Dedifferentiated amniotic fluid mesenchymal stem cell (primary cell): ENCODE measurements at regions not wholly inside any gene's neighbourhood (a gene's known extent, or its start where the extent isn't known, plus 50 kb on each side); places are given as distances from the start of the nearest gene placed in this dataset.

Experiments
- DNase-seq: peaks from one replicate; pipeline ENCODE4 v3.0.0-alpha.2; 2016; ENCODE audit errors: extremely low spot score

DNA sequence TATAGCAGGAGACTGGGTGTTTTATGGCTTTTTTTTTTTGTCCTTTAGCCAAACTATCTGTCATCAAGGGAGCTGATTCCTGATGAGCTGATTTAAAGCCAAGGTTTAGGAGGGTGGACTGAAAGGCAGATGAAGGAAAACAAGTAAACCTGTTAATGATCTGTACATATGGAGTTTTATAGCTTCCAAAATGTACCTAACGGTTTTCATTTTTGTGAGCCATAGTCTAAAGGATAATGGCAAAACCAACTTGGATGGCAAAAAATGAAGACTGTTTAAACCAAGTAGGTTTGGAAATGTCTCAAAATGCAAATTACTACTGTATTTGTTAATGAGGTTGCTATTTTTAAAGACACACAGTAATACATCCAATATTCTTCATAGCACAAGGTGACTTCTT is 281.5 kb downstream of the YTHDC2 start:
- DNase-seq: no peak

DNA sequence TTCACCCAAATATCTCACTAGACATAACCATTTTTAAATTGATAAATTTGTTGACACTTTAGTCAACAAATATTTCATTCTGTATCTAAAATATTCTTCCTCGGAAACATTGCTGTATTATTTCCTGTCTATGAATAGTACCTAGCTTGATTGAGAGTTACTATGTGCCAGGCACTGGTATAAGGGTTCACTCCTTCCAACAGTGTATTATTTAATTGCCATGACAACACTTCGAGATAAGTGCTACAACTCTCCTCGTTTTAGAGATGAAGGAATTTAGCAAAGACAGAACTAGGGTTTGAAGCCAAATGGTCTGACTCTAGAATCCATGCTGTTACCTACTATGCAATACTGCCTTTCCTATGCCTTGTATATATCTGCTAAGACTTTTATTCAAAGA is 287.2 kb downstream of the YTHDC2 start:
- DNase-seq: no peak

DNA sequence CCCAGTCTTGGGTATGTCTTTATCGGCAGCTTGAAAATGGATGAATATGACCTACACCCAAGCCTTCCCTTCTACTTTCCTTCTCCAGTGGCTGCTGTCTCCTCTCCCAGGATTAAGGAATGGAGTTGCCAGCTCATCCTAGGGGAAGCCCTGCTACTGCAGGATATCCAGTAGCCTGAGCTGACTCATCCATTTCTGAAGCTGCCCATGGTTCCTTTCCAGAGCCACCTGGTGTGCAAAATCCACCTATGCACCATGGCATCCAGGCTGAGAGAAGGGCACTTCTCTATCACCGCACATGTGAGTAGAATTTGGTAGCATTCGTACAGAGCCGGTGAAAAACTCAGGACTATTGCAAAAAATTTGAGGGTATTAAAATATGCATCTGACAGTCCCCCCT is 290.8 kb downstream of the YTHDC2 start:
- no peak for DNase-seq

DNA sequence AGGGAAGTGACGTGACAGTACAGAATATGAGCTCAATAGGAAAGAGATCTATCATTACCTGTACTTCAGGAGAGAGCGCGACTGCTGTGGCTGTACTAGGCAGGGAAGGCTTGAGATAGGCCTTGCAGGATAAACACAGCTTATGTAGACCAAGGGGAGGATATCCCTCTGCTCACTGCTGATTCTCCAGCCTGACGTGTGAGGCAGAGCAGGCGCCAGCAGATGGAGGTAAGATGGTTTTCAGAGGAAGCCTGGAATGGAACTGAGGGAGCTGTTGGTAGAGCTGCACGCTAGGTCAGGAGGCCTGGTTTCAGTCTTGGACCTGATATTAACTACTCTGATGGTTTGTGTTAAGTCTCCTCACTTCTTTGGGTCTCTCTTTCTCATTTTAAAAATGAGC is 291.4 kb downstream of the YTHDC2 start:
- DNase-seq: no peak

DNA sequence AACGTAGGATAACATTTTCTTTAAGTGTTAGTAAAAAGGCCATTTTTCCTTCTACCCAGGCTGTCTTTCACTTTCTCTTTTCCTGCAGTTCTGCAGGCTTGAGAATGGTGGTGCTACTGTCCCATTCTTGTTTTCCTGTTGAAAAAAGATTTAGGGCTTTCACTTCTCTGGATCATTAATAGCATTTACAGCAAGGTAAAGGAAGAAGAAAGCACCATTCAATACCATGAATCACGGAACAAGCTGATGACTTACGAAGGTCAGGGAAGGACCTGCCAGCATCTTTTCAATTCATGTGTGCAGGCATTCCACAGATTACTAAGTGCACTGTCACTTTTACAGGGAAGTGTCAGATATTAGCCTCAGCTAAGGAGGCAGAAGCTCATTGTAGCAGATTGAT is 292.8 kb downstream of the YTHDC2 start:
- DNase-seq: no peak

DNA sequence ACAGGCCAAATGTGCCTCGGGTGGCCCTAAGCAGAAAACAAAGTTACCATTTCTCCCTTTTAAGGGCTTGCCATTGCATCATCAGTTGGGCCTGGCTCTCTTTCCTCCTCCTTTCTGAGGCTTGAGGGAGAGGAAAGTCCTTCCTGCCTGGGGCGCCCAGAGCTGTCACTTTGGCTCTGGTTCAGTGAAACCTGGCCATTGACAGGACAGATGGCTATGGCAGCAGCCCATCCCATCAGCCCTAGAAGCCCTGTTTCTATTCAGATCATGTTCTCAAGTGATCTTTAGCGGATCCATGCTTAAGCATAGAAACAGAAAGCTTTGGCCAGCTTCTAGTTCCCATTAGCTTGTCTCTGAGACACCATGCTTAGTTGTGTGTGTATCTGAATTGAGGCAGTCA is 293.4 kb downstream of the YTHDC2 start:
- DNase-seq: no peak

DNA sequence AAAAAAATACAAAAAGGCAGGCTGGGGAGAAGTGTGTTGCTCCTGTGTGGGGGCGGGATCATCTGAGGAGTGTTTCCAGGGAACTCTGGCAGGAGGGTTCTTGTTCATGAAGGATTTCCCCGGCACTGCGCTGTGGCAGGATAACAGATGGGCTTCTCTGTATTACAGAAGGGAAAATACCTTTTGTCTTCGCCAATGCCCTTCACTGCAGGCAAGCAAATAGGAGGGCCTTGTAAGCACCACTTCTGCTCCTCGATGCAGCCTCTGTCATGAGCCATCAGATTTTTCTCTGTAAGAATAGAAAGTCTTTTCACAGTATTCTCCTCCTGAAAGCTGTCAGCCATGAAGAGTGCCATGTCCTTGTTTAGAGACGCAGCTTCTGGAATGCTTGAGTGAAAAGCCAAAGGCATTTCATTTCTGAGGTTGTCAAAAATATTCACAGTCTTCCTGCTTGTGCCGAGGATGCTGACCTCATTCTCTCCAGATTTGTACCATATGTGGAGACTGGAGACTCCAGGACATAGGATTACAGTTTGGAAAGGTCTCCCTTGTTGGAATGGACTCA is 294.0 kb downstream of the YTHDC2 start:
- DNase-seq: peak; percentile 55

DNA sequence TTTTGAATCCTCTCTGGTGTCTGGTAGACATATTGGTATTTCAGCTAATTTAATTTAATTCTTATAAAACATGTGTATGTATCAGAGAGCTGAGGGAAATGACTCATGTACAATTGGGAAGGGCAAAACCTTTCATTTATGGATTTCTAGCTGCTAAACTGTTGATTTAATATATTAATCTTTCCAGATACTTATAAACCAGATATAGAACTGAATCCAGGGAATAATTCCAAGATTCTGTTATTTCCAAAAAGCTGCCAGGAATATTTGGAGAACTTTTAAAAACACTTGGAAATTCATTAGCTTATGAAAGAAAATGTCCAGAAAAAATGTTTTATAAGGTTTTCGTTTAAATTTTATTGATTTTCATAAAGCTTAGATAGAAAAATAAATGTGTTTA is 295.5 kb downstream of the YTHDC2 start:
- DNase-seq: no peak

DNA sequence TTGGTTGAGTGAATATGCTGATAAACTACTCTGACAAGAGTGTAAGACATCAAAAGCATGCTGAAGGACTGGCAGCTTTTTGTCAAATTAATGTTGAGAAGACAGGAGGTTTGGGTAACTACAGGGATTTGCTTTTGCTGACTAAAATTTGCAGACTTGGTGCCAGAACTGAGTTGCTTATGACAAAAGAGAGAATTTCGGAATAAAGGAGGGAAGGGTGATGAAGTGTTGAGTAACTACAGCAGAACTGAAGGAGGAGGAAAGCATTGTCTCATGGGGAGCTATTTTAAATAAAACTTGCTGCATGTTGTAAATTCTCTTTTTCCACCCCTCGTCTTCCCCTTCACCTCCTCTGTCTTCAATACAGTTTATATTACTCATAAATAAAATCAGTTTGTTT is 296.1 kb downstream of the YTHDC2 start:
- no peak for DNase-seq

DNA sequence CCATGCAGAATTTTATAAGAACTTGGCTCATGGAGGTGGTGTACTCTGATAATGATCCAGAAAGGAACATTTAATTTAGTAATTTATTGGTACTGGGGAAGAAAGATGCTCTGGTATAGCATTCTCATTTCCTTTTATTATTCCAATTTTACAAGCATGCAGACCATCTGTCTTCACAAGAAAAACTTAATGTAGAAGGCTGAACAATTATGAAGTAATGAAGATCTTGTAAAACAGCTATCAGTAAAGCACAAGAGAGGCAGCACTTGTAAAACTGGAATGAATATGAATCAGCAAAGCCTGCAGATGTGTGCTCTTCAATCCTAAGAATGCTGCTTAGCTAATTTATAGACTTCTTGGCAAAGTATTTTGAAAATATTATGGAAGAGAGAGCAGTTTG is 300.0 kb downstream of the YTHDC2 start:
- DNase-seq: no peak

DNA sequence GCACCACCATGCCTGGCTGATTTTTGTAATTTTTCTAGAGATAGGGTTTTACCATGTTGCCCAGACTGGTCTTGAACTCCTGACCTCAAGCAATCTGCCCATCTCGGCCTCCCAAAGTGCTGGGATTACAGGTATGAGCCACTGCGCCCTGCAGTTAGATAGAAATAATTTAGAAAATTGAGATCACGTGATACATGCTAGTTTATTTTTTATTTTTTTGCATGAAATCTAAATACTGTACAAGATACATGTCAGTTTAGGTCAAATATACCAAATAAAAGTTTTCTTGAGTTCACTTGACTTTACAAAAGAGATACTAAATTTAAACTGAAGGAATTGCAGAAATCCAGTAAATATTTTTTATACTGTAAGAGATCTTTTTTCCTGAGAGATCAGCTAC is 304.2 kb downstream of the YTHDC2 start:
- DNase-seq: no peak

DNA sequence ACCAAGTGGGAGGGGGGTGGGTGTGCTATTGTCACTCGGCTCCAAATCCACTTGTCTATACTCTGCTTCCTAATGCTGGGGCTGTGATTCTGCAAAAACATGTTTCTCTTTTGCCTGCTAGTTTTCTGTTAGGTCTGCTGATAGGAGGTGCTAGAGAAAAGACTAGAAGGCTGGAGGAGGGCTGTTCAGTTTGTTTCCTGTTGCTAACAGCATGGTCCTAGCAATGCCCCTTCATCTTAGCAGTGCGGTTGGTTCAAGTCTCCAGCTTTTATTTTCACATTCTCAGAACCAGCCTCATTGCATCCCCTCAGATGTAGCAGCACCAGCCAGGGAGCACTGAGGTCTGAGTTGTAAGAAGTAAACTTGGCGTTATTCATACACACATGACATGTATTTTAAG is 310.2 kb downstream of the YTHDC2 start:
- no peak for DNase-seq

DNA sequence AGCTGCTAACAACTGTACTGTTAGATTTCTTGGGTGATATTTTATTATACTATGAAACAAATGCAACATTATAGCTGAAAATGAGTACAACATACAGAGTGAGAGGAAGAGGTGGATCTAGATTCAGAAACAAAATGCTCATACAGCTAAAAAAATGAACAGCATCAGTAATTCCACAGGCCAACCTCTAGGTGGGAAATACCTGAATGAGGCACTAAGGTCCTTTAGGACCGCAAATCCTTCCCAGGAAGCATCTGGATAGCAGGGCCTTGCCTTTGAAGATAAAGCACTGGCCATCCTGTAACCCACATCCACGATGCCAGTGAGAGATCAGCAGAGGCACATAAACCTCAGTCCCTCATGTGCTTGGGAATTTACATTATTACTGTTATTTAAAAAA is 310.8 kb downstream of the YTHDC2 start:
- no peak for DNase-seq

DNA sequence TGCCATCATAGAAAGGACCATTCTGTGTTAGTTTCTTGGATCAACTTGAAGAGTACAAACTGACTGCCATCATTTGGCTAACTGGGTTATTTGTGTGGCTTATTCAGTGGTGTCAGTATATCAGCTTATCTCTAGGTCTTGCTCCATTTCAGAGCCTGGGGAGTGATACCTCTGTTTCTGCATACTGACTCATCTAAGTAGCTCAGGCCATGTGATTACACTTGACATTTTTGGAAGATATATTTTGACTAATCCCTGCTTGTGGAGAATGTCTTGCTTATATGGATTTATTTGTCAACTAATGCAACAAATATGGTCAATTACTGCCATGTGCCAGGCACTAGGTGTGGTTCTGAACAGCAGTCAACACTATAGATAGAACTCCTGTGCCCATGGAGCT is 311.7 kb downstream of the YTHDC2 start:
- DNase-seq: no peak

DNA sequence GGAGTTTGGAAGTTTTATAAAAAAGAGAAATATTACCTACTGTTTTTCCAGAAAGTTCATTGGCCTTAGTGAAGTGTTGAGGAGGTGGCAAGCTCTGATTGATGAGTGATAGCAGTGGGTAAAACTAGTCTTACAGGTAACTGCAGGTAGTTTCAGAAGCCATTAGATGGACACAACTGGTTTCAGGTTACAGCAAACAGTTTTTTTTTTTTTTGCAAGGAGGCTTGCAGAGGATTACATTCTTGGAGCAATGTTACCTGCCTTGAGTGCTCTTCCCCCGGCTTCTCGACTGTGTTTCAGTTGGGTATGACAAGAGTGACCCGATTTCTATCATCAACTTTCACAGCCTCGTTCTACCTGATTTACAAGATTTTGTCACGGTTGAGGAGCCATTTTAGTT is 333.4 kb downstream of the YTHDC2 start:
- DNase-seq: no peak

DNA sequence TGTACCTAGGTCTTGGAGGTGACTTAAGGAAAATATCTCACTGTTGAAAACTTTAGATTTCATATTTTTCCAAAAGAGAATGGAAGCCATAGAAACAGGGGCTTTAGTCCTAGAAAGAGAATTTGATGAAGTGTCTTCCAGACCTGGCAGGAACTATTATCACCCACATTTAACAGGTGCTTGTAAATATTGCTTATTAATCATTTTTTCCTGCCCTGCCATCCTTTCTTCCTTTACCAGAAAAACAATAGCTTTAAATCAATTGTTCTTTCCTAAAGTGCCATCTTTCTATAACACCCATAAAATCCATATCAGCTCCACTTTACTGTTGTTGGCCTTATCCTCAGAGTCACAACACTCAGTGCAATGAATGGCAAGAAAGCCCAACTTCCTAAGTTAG is 350.9 kb downstream of the YTHDC2 start:
- DNase-seq: no peak

DNA sequence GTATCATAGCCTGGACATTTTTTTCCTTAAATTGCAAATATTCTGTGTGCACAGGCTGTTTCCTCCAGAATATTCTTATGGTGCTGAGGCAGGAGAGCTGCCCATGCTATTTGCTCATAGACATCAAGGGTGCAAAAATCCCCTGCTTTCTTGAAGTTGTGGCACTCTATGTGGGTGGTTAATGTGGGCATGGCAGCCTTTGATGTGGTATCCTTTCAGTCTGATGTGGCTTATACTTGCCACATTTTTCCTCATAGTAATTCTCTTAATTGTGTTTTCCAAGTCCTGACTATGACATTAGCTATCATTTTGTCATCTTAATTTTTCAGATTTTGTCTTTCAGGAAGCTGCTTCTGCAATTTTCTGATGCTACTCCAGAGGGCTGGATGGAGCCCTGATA is 353.3 kb downstream of the YTHDC2 start:
- DNase-seq: no peak

DNA sequence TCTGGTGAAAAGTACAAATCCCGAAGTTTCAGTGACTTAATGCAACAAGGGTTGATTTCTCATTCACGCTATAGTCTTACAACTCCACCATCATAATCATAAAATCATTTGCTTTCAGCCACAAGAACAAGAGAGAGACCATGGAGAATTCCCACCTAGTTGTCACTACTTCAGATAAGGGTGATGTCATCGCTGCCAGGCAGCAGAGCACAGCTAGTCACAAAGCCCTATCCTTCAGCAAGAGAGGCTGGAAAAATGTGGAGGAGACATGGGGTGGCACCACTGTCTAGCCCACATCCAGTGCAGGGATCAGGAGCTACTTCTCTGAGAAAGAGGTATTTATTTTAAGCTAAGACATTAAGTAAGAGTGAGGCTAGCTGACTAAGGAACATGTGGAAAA is 356.1 kb downstream of the YTHDC2 start:
- DNase-seq: no peak

DNA sequence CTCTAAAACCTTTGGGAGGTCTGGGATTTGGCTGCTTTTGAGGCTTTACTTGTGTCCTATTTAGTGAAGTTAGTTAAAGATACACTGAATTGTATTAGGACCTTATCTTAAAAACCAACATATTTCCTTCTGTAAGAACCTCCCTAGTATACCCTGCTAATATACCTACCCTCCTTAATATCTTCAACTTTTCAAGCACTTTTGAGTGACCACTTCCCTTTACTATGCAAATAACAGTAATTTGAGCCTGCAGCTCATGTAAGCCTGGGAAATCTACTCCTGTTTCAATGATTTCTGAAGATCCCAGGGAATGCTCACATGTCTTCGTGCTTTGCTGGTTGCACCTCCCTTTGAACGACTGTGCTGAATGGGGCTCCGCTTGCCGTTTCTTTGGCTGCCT is 358.5 kb downstream of the YTHDC2 start:
- no peak for DNase-seq

DNA sequence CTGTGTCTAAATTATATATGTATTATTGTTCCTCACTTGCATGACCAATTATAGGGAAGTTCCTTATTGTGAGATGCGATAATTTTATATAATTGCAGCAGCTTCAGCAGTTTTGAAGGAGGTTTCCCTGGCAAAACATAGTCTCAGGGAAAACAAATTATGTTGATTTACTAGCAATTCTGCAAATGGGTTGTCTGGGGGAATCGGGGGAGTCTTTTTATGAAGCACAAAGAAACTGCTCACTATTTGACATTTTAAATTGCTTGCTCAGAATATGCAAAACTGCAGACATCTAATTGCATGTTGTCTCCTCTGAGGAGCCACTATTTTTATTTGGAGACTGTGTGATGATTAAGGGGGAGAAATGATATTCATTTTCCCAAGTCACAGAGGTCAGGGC is 361.6 kb downstream of the YTHDC2 start:
- DNase-seq: no peak

DNA sequence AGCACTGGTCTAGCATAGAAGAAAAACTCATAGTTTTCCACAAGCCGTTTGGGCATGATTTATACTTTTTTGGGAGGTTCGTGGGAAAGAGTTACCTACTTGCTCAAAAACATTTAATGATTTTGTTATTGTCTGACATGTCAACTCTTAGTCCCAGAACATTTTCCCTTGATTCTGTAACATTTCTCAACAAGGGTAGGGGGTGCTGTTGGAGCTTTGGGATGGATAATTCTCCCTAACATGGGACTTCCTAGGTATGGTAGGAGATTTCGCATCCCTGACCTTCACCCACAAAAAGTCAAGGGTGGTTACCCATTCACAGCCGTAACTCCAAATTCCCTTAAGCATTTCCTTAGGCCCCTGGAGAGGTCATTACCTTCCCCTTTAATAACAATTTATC is 378.0 kb downstream of the YTHDC2 start:
- no peak for DNase-seq

DNA sequence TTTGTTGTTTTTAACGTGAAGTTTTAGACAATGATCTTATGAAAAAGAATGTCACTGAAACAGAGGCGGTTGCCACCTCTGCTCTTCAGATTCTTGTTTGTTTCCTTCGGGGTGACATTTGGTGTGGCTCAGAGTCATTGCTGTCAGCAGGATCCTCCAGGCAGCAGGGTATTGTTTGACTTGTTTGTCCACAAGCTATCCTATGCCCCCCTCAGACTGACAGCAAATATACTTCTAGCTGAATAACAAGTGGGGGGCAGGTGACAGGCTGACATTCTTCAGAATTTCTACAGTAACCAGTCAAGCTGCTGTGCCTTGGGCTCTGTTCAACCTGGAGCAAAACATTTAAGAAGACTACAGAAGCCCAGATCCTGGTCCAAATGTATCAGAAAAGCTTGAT is 383.3 kb downstream of the YTHDC2 start:
- no peak for DNase-seq

DNA sequence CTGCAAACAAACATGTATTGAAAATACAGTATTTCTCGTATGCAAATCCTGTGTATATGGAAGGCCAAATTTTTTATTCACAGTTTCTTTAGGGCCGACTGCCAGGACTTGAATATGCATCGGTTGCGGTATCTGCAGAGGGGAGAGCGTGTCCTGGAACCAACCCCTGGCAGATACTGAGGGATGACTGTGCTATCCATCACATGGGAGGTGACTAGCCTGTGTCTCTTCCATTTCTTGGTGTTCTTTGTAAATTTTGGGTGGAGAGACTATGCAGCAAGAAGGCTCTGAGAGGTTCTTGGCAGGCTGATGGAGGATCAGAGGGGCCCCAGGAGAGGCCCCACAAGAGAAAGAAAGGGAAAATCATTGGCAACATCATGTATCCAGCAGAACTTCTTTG is 384.3 kb downstream of the YTHDC2 start:
- no peak for DNase-seq

DNA sequence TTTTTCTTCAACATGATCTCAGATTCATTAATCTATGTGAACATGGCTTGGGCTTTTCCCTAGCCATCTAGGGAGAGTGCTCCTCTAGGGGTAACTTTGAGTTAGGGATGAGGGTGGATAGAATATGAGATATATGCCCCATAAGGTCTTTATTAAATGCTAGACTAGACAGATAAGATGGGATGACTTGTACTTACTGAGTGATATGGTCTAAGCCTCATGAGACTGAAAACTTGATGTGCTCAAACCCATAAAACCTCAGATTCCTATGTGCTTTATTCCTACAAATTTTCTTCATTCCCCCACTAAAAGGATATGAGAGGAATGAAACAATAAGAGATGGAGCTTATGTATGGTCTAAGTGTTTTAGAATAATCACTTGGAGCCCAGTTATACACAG is 386.6 kb downstream of the YTHDC2 start:
- DNase-seq: no peak

DNA sequence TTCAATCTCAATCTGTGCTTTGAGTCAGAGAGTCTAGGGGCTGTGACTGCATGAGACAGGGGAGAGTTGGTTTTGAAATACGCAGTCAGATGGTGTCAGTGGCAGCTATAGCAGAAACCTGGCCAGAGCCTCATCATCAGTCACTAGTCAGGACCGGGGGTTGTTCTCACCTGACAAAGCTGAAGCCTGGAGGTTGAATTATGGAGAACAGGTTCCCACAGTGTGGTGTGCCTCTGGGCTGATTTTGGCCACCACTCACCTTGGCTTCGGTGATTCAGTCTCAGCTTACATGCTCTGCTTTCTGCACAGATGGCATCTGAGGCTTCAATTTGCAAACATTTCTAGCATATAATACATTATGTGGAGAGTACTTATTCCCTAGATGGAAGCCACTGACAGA is 387.3 kb downstream of the YTHDC2 start:
- DNase-seq: no peak
